ENCODE measurements at regions not wholly inside any gene's neighbourhood (a gene's known extent, or its start where the extent isn't known, plus 50 kb on each side); places are given as distances from the start of the nearest gene placed in this dataset.

- DNase-seq (ENCODE audit: low spot score): no peak
- TF ChIP-seq, protein P1, sequence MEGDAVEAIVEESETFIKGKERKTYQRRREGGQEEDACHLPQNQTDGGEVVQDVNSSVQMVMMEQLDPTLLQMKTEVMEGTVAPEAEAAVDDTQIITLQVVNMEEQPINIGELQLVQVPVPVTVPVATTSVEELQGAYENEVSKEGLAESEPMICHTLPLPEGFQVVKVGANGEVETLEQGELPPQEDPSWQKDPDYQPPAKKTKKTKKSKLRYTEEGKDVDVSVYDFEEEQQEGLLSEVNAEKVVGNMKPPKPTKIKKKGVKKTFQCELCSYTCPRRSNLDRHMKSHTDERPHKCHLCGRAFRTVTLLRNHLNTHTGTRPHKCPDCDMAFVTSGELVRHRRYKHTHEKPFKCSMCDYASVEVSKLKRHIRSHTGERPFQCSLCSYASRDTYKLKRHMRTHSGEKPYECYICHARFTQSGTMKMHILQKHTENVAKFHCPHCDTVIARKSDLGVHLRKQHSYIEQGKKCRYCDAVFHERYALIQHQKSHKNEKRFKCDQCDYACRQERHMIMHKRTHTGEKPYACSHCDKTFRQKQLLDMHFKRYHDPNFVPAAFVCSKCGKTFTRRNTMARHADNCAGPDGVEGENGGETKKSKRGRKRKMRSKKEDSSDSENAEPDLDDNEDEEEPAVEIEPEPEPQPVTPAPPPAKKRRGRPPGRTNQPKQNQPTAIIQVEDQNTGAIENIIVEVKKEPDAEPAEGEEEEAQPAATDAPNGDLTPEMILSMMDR (IDR thresholded peaks at IDR 0.05): no peak
Measured at GRCh38 chr9:121550041-121550440, 50.4 kb upstream of the GGTA1 start.

DNA sequence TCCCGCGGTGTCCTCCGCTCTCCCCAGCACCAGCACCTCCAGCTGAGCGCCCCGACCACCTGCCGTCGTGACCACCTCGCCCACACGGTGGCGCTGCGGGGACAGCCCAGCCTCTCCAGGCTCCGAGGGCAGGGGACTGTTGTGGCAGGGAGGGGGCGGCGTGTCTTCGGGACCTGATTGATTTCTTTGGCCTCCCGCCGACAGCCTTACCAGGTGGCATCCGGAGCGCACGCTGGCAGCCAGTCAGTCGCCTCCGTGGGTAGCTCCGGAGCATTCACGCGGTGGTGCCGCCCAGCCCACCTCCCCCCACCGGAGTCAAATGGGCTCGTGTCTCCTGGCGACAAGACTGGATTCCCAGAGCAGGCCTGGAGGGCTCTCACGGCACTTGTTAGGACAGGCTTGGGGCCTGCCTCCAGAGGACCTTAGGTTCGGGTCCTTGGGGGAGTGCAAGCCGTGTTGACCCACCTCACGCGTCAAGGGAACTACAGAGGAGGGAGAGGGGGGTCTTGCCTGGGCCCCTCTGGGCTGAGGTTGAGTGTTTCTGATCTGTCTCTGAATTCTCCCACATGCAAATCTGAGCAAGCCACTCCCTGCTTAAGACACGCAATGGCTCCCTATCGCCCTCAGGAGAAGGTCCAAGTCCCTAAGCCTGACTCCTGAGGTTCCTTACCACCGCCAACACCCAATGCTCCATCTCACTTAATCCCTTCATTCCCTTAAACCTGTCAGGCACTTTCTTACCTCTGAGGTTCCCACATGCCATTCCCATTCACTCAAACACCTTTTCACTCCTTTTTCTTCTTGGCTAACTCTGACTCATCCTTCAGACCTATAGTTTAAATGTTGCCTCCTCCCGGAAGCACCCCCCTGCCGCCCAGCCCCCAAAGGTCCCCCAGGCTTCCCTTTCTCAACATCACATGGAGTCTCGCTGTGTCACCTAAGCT is 51.2 kb upstream of the GGTA1 start:
- DNase-seq (ENCODE audit: low spot score) (peak; percentile 72), ATAC-seq (ENCODE audit: low FRiP score) (peak; percentile 75)
- TF ChIP-seq, protein P1 (IDR thresholded peaks at IDR 0.05): peak in 2 of 3 donors; percentile 60 to 61

More at GRCh38 chr9:121550041-121550440, 50.4 kb upstream of the GGTA1 start:
- ATAC-seq (ENCODE audit: low FRiP score): no peak

DNA sequence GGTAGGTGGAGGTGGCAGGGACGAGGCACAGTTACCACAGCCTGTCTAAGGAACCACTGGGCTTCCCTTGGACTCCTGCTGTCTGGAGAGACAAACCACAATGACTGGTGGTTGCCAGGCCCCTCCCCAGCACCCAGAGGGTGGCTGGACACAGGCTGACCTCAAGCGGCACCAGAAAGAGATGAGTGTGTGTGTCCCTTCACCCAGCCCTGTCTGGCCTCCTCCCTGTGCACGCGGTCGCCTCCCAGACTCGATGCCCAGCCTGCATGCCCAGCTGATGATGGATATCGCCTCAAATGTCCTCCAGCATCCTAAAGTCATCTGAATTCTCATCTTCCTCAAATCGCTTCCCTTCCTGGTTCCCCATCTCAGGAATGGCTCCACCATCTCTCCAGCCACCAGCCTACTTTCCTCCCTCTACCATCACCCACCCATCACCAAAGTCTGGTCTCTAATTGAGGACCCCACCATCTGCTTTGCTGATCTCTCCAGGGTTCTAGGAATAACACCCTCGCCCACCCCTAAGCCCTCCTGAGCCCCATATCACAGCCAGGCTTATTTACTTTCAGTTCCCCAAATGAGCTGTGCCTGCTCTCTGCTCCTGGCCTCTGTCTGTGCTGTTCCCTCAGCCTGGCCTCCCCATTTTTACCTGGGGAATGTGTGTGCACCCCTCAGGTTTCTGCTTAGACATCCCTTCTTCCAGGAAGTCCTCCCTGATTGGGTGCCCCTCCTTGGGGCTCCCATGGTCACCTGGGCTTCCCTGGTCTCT is 52.5 kb upstream of the GGTA1 start:
- no peak for DNase-seq (ENCODE audit: low spot score)
- ATAC-seq (ENCODE audit: low FRiP score): no peak
- TF ChIP-seq, protein P1 (IDR thresholded peaks at IDR 0.05): no peak

- ATAC-seq (ENCODE audit: low FRiP score) (no peak), DNase-seq (ENCODE audit: low spot score) (no peak)
- TF ChIP-seq, protein P1 (IDR thresholded peaks at IDR 0.05): no peak
Measured at GRCh38 chr9:121556082-121556481, 56.4 kb upstream of the GGTA1 start.

DNA sequence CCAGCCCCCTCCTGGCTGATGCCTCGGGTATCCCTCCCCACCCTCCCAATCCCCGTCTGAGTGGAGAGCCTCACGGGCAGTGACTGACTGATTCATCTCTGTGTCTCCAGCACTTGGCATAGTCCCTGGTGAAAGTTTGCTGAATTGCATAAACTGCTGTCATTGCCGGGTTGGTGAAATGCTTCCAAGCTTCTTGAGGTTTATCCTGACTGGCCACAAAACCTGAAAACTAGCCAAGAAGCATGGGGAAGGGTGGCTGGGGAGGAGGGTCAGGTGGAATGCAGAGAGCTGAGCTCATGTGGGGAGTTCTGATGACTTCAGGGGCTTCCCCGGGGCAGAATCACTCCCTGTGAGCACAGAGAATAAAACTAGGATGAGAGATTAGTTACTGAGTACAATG is 56.9 kb upstream of the GGTA1 start:
- peak; percentile 31 for ATAC-seq (ENCODE audit: low FRiP score)
- TF ChIP-seq, protein P1 (IDR thresholded peaks at IDR 0.05): no peak
- no peak for DNase-seq (ENCODE audit: low spot score)

GRCh38 chr9:121557581-121558447 is 58.2 kb upstream of the GGTA1 start:
- ATAC-seq (ENCODE audit: low FRiP score) (peak; percentile 56), DNase-seq (ENCODE audit: low spot score) (no peak)
- TF ChIP-seq, protein P1 (IDR thresholded peaks at IDR 0.05): no peak

Data from omental fat pad (tissue), 3 donors.